GM21619 (cell line): ENCODE measurements at regions not wholly inside any gene's neighbourhood (a gene's known extent, or its start where the extent isn't known, plus 50 kb on each side); places are given as distances from the start of the nearest gene placed in this dataset.
"Not testable (repeated sequence)": the region's sequence is repeated elsewhere in the genome, so short reads cannot be mapped to it uniquely, and the experiment has no call there.

Experiments used
- ATAC-seq: cut with Tn5 transposase; IDR thresholded peaks from one replicate; pipeline ENCODE4 v1.9.1; 2021; ENCODE audit not compliant: unreplicated experiment

DNA sequence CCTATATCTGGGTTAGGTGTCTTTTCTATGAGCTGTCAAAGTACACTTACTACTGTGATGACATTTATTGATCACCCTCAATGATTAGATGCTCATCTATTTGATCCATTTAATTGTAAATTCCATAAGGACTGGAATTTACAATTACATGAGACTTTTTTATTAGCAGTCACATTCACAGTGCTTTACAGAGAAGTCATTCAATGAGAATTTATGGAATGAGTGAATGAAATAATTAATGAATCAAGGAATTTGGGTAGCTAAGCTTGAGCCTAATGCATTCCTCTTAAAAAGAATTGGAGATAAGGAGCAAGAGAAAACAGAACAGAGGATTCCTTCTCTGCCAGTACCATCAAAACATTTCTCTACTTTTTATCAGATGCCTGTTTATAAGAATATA is 1437.5 kb upstream of the CDH8 start:
- no peak for ATAC-seq

DNA sequence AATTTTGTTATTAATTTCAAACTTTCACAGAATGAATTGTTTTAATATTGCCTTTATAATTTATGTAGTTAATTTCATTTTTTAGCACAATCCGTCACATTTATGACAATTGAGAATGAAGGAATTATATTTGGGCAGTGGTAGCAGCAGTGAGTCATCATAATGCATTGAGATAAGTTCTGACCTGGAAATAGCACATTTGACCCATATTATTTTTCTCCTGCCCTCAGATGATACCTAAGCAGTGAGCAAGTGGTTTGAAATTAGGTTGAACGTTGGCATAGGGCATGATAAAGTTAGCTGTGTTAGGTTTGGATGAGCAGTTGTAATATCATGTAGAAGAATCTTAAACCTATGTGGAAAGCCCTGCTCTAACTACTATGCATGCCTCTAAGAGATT is 1431.3 kb upstream of the CDH8 start:
- no peak for ATAC-seq

DNA sequence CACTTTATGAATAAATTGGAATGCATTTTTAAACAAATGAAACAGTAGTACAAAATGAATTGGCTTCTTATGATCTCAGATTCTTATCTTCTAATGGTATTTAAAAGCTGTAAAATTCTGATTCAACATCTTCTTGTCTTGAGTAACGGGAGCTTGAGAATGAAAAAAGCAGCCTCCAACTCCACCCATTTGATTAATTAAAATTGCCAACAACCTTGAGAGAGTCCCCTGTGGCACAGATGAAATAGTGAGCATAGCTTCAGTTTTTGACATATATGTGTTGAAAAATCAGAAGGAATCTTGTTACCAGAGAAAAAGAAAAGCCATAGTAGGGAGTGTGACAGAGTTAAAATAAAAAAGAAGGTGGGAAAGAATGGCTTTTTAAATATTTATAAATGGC is 1426.1 kb upstream of the CDH8 start:
- no peak for ATAC-seq

DNA sequence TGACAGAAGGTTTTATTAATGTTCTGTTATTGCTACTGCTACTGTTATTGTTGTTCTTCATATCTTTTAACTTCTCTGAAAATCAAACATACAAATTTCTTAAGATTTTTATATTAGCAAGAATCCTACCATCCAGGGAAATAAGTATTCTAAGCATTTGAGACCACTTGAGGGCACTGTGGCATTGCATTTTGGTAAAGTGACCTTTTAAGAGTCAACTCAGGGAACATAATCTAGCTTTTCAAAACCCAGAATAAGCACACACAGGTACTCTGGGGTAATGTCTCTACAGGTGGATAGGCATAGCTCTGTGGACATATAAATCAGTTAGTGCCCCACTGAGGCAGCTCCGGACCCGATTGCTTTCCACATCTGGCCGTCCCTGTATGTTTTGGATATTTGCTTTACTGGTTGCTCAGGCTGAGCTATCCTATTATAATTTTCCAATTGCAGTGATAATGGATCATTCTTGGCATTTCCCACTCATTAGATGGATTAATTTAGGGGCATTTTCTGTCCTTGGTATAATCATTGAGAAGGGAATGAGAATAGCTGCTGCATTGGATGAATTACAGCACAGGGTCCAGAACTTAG is 1425.1 kb upstream of the CDH8 start:
- ATAC-seq, result no peak

DNA sequence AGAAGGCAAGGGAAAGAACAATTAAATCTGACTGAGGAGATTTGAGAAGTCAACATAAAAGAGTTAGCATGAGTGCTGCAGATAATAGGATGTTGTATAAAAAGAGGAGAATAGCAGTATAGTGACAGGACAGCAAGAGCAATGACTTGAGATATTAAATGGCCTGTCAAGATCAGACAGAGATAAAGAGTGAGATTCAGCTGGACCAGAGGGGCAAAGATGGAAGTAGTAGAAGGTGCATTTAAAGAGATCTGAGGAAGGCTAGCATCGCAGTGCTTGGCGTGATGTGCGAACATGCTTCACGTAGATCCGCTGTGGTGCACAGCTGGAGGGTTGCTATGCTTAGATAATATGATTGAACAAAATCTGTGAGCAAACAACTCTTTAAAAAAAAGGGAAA is 1422.6 kb upstream of the CDH8 start:
- no peak for ATAC-seq

DNA sequence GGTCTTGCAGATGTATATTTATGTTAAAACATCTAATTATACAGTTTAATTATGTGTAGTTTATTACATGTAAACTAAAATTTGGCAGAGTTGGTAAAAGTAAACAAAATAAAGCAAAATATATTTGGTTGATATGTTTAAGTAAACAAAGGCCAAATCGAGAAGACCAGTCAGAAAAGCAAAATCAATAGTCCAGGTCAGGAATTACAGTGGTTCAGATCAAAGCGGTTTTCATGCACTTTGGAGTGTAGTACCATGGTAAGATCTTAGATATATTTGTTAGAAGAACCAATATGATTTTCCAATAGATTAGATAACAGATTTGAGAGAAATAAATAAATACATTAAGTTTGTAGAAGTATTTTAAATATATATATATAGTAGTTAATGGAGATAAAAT is 1421.6 kb upstream of the CDH8 start:
- ATAC-seq, result no peak

DNA sequence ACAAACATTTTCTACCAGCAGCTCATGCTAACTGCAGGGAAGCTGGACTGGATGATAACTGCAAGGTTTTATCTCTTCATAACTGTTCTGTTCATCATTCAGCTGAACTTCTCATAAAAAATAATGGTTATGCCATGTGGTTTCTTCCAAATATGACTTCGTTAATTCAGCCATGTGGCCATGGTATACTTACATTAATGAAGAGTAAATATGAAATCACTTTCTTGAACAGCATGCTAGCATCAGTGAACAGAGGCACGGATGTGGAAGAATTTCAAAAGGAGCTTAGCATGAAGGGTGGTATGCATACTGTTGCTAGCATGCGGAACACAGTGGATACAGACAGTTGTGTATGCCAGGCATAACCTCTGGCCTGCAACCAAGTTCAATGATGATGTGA is 1417.0 kb upstream of the CDH8 start:
- ATAC-seq, result no peak

DNA sequence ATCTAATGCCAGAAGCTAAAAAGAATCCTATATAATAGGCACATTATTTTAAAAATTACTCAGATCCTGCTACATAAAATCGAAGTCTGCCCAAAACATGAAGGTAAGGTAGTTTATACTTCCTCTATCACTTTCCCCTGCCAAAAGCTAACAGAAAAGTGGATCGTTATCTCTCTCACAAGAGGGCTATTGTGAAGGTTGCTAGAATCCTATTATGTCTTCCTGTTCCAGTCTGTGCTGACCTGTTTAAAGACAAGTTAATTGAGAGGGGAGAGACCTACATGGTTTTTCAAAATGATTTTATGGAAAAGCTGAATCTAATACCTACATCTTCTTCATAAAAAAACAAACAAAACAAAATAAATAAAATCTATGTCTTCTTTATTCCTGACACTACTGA is 1410.9 kb upstream of the CDH8 start:
- no peak for ATAC-seq

DNA sequence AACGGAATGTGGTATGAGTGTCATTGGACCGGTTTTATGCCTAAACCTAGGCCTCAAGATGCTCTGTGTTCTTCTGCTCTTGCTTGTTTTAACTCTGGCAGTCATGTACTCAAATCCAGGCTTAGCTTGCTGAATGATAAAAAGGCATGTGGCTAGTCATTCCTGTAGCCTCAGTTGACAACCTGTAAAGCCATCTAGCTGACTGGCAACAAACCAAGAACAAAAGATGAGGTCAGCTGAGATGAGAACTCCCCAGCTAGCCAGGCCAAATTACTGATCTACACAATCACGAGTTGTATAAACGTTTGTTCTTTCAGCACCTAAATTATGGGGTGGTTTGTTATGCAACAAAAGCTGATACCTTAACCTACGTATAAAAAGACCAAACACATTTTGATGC is 1406.0 kb upstream of the CDH8 start:
- ATAC-seq, result no peak

DNA sequence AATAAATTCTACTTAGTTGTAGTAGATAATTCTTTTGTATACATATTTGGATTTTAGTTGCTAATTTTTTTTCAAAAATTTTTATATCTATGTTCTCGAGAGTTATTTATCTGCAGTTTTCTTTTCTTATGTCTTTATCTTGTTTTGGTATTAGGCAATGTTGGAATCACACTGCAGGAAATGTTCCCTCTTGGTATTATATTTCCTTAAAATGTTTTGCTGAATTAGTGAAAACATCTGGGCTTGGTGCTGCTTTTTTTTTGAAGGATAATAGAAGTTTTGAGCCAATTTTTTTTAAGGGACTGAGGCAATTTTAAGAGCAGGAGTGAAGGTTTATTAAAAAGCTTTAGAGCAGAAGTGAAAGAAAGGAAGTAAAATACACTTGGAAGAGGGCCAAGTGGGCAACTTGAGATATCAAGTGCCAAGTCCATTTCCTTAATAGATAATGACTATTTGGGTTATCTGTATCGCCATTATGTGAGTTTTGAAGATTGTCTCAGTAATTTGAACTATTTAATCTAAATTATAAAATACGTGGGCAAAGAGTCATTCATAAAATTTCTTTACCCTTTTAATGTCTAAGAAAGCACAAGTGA is 1390.1 kb upstream of the CDH8 start:
- no peak for ATAC-seq

DNA sequence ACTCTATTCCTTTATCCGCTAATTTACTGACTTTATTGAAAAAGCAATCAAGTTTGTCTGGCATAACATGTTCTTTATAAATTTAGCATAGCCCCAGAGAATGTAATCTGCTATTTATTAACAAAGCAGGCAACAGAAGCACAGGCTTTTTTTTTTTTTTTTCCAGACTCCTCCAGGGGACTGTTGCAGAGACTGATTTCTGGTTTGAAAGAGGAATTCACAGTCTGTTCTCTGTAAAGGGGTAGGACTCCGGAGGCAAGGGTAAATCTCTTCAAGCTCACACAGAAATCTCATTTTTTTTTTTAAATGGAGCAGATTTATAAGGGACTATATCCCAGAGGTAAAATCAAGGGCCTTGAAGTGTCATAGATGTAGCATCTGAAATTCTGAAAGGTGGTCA is 1386.5 kb upstream of the CDH8 start:
- no peak for ATAC-seq

DNA sequence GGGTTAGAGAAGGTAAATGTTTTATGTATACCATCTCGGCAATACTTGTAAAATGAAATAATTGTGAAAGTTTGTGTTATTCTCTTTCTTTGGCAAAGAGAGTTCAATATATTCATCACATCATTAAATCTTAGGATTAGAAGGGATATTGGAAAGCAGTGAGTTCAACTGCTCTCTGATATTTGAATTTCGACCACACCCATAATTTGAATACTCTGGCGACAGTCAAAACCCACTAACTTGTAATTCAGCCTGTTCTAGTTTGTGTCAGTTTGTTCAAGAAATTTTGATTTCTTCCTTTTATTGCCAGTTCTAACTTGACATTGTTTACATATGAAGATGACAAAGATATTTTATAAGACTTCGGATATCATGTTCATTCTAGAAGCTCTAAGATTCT is 1380.5 kb upstream of the CDH8 start:
- no peak for ATAC-seq

DNA sequence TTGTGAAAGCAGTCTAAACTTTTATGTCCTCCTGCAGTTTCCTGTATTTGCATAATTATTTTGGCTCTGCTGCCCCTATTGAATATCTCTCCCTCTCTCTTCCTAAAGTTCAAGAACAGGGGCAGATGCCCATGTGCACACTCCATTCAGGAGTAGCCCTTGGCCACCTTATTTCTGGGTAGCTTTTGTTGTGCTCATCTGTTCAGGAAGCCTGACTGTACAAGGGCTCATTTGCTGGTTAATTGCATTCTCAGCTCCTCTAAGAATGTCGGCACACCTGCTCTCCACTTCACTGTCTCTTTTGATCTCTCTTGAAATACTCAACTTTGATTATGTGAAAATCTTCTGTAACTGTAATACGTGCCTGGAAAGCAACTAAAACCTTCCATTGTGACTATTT is 1378.8 kb upstream of the CDH8 start:
- no peak for ATAC-seq

DNA sequence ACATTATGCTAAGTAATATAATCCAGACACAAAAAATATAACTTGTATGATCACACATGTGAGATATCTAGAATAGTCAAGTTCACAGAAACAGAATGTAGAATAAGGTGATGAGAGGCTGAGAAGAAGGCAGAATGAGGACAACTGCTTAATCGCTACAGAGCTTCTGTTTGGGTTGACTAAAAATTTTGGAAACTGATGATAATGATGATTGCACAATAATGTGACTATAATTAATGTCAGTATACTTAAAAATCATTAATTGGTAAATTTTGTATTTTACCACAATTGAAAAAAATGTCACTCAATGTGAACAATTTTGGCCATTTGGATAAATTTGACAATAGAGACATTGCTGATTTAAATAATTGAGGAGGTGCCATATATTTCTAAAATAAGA is 1374.4 kb upstream of the CDH8 start:
- no peak for ATAC-seq

DNA sequence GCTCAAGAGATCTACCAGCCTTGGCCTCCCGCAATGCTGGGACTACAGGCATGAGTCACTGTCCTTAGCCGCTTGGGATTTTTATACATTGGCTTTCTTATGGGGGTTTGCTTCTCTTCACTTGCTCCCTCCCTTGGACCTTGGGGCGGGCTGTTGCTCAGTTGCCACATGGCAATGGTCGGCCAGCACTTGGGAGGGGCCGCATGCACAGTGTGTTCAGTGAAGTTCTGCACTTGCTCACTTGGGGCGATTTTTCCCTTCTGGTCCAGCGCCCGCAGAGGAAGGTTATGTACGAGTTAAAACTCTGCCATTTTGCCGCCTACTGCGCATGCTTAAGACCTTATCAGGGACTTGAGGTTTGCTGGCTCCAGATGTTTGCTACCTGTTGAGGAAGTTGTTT is 1367.6 kb upstream of the CDH8 start:
- no peak for ATAC-seq

DNA sequence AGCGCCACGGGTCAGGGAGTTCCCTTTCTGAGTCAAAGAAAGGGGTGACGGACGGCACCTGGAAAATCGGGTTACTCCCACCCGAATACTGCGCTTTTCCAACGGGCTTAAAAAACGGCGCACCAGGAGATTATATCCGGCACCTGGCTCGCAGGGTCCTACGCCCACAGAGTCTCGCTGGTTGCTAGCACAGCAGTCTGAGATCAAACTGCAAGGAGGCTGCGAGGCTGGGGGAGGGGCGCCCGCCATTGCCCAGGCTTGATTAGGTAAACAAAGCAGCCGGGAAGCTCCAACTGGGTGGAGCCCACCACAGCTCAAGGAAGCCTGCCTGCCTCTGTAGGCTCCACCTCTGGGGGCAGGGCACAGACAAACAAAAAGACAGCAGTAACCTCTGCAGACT is 1352.0 kb upstream of the CDH8 start:
- not testable (repeated sequence) for ATAC-seq

DNA sequence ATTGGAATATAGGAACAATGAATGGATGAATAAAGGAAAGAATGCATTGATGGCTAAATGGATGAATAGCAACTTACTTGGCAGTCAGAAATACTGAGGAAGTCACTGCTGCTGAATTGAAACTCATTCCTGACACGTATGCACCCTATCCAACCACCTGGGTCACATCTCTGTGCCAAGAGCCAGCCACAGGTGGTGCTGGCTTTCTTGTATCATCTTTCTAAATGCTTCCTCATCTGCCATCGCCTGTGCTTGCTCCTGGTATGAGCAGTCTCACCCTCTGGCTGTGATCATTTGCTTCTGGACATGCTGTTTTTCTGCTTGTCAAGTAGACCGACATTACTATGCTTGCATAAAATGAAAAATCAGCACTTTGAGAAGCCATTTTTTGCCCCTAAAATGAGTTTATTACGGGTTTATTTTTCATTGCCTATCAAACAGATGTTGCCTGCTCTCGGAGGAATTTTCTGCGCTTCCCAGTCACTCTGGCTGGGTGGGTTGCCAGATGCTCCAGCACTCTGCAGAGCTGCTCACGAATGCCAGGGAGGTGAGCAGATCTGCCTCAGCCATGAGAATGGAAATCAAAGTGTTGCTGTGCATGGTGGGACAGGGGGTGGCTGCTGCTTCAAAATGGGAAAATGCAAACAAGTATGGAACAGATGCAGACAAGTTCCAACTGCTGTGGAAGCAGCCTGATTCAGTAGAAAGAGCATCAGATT is 1349.6 kb upstream of the CDH8 start:
- no peak for ATAC-seq

DNA sequence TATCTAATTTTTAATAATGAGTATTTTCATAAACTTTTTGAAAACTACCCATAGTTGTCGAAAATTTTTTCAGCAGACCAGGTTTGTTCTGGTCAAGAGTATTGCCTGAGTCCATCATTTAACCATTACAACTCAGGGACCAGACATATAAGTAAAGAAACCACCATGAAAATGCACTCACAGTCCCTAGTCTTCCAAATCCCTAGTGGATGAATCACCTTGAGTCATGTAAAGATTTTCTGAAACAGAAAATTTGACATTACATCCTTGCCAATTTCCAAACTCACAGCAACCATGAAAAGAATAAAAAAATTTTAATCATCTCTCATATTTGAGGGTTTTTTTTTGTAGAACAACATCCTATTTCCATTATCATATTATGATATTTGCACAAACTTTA is 1337.5 kb upstream of the CDH8 start:
- ATAC-seq, result no peak

DNA sequence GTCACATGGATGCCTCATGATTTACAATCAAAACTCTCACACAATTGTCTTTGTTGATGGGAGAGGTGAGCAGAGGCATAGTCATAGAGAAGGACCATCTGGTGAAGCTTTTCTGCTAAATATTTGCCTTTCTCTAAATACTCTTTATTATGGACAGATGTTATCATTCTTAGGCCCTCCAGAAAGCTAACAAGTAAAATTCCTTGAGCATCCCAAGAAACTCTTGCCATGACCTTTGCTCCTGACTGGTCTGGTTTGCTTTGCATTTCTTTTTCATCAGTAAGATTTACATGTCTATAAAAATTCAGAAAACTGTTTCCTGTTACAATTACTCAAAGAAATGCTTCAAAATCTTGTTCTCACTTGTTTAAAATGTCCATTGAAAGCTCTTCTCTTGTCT is 1336.6 kb upstream of the CDH8 start:
- ATAC-seq, result no peak

DNA sequence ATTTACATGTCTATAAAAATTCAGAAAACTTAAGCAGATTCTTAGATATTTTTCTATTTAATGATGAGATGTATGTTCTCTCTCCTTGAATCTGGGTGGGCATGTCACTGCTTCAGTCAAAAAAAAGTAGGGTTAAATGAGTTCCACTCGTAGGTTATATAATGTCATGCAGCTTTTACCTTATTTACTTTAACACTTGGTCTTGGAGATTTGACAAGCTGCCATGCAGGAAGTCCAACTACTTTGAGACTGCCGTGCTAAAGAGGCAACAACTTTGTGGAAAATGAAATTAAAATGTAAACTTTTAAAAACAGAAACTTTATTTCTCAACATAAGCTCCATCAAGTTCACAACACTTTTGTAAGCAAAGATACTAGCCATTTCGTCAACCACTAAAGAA is 1336.0 kb upstream of the CDH8 start:
- ATAC-seq, result no peak

DNA sequence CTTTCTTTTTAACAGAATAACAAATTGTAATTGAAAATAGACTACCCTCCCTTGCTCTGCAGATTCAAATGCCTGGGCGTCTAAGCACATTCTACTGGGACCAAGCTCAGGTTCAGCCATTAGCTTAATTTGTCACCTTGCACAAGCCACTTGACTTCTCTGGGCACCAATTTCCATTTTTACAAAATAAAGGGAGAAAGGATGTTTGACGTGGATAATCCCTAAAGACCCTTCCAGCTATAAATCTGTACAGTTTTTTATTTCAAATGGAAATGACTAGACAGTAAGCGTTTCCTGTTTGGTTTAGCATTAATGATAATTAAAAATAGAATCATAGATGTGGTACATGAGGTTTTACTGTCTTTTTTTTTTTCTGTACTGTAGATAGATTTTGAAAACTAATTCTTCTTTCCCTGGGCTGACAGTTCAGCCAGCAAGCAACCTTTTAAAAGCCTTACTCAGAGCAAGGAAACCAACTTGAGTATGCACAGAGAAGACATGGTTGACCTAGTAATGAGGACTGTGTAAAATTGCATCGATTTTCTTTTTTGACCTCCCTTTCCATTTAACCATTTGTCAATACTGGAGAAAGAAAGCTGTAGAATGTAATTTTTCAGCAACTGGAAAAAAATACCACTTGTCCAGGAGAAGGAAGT is 1329.5 kb upstream of the CDH8 start:
- ATAC-seq, result no peak

DNA sequence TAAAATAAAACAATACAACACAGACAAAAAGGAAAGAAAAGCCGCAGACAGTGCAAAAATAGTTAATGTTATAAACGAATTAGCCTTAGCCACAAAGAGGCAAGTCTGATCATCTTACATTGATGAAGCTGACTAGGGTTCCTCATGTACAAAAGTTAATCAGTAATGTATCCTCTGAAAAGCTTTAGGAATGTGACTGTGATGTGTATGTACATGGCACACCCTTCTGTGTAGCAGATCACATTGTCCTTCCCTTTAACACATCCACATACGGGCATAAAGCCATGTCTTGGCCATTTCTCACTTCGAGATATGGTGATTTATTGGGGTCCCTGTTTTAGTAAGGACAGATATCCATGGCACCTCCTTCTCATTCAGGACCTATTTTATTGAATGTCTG is 1327.5 kb upstream of the CDH8 start:
- ATAC-seq, result no peak
